ENCODE measurements at regions not wholly inside any gene's neighbourhood (a gene's known extent, or its start where the extent isn't known, plus 50 kb on each side); places are given as distances from the start of the nearest gene placed in this dataset.
"Not testable (repeated sequence)": the region's sequence is repeated elsewhere in the genome, so short reads cannot be mapped to it uniquely, and the experiment has no call there.

GRCh38 chr11:71774603-71775222, 58.3 kb upstream of the DEFB108B start:
- intact Hi-C loops (cut with DNase I), result no loop called here

GRCh38 chr11:71780116-71780515, 52.9 kb upstream of the DEFB108B start:
- intact Hi-C loops (cut with DNase I), result not testable (repeated sequence)

More at GRCh38 chr11:71774603-71775222, 58.3 kb upstream of the DEFB108B start:
- Histone ChIP-seq H3K27ac (no peak overlapping the region), H3K9me3 (no peaks in the 10 kb centered on the region), H3K4me1 (no peaks in the 10 kb centered on the region), H3K27me3 (no peaks in the 10 kb centered on the region), H3K4me3 (no peak overlapping the region), H3K36me3 (no peaks in the 10 kb centered on the region)
- TF ChIP-seq CTCF (IDR thresholded peaks at IDR 0.05), result no peak
- ATAC-seq (no peak), DNase-seq (no peak)

GRCh38 chr11:71780771-71781170, 52.2 kb upstream of the DEFB108B start:
- ATAC-seq; DNase-seq; H3K27ac ChIP-seq; H3K27me3 ChIP-seq; H3K4me3 ChIP-seq; H3K9me3 ChIP-seq; H3K4me1 ChIP-seq; intact Hi-C loops (cut with DNase I); H3K36me3 ChIP-seq: not testable (repeated sequence)

More at GRCh38 chr11:71780116-71780515, 52.9 kb upstream of the DEFB108B start:
- H3K36me3 ChIP-seq, H3K4me3 ChIP-seq, H3K27me3 ChIP-seq, DNase-seq, ATAC-seq, H3K9me3 ChIP-seq, H3K27ac ChIP-seq, H3K4me1 ChIP-seq: not testable (repeated sequence)

- ATAC-seq; H3K4me3 ChIP-seq; H3K4me1 ChIP-seq; H3K36me3 ChIP-seq; intact Hi-C loops (cut with DNase I); H3K9me3 ChIP-seq; DNase-seq; H3K27ac ChIP-seq; H3K27me3 ChIP-seq: not testable (repeated sequence)
Observed at GRCh38 chr11:71781491-71781890, 51.5 kb upstream of the DEFB108B start.

- H3K4me3 ChIP-seq; ATAC-seq; H3K36me3 ChIP-seq; H3K9me3 ChIP-seq; H3K27me3 ChIP-seq; H3K27ac ChIP-seq; intact Hi-C loops (cut with DNase I); H3K4me1 ChIP-seq; DNase-seq: not testable (repeated sequence)
Observed at GRCh38 chr11:71782229-71782861, 50.7 kb upstream of the DEFB108B start.

- DNase-seq; H3K27ac ChIP-seq; H3K27me3 ChIP-seq; ATAC-seq; H3K4me1 ChIP-seq; H3K9me3 ChIP-seq; H3K36me3 ChIP-seq; H3K4me3 ChIP-seq; intact Hi-C loops (cut with DNase I): not testable (repeated sequence)
Observed at GRCh38 chr11:71783191-71783590, 49.8 kb upstream of the DEFB108B start.

Data from upper lobe of right lung (tissue), 1 donor.